B cell (primary cell): ENCODE measurements at regions not wholly inside any gene's neighbourhood (a gene's known extent, or its start where the extent isn't known, plus 50 kb on each side); places are given as distances from the start of the nearest gene placed in this dataset.

ENCODE experiments used
- ATAC-seq: fragments of 200-7000 bp; cut with Tn5 transposase; one replicate; pipeline ENCODE4 v1.10.0; 2021; ENCODE audit warnings: low read depth, mild to moderate bottlenecking, moderate number of reproducible peaks, moderate library complexity
- CTCF ChIA-PET: fragments of 350-600 bp; sonication (Branson Sonifier 250); formaldehyde crosslinking; loops from one replicate; lab custom pipeline; 2021; ENCODE audit warnings: antibody characterized with exemption, inconsistent platforms; lab: Charles Lee
- POLR2A ChIA-PET: fragments of 350-600 bp; sonication (Branson Sonifier 250); formaldehyde crosslinking; loops from one replicate; lab custom pipeline; 2021; ENCODE audit warnings: antibody characterized with exemption; lab: Charles Lee
- DNase-seq: peaks from one replicate; pipeline ENCODE4 v3.0.0; 2013
- H2AFZ ChIP-seq: 2 replicates; pipeline ENCODE4 v1.6.1; 2012; ENCODE audit warnings: mild to moderate bottlenecking, low read depth, low read length; ENCODE audit not compliant: insufficient read depth, poor library complexity, severe bottlenecking
- H3K27ac ChIP-seq, 2 donors: 1 replicate in 1 of 2; 2 replicates in 1 of 2; pipeline ENCODE4 v1.5.1; 2012 to 2013; ENCODE audit warnings: low read length in 2 of 2, mild to moderate bottlenecking in 2 of 2, moderate library complexity in 1 of 2
- H3K27me3 ChIP-seq, 4 experiments: fragments of 200-600 bp in 1 of 4; sonication (generic) in 1 of 4; replicated peaks in 1 of 4; 1 replicate in 2 of 4; 2 replicates in 2 of 4; pipeline versions ENCODE4 v1.6.1 to v1.7.0; 2013 to 2016; ENCODE audit warnings: low read length in 3 of 4, mild to moderate bottlenecking in 2 of 4, mixed read lengths in 1 of 4, moderate library complexity in 1 of 4; ENCODE audit not compliant: insufficient read depth in 4 of 4, control insufficient read depth in 3 of 4; ENCODE audit errors: control extremely low read depth in 1 of 4
- H3K36me3 ChIP-seq, 2 experiments: replicated peaks in 1 of 2; 1 replicate in 1 of 2; 2 replicates in 1 of 2; pipeline versions ENCODE4 v1.6.1 to v1.7.1; 2013; ENCODE audit warnings: low read length in 1 of 2; ENCODE audit not compliant: insufficient read depth in 2 of 2, control insufficient read depth in 1 of 2; ENCODE audit errors: control extremely low read depth in 1 of 2, extremely low read depth in 1 of 2
- H3K4me1 ChIP-seq, 2 donors: fragments of 200-600 bp in 1 of 2; sonication (generic) in 1 of 2; 1 replicate in 1 of 2; 2 replicates in 1 of 2; pipeline versions ENCODE4 v1.5.1 to v1.6.1; 2013 to 2017; ENCODE audit warnings: low read length in 2 of 2; ENCODE audit not compliant: control insufficient read depth in 2 of 2, insufficient read depth in 2 of 2
- H3K4me2 ChIP-seq: replicated peaks from 2 replicates; pipeline ENCODE3; 2012; ENCODE audit warnings: mild to moderate bottlenecking, low read depth, low read length; ENCODE audit not compliant: poor library complexity, severe bottlenecking
- H3K4me3 ChIP-seq, 5 experiments: fragments of 200-600 bp in 1 of 5; sonication (generic) in 1 of 5; 1 replicate in 3 of 5; 2 replicates in 2 of 5; pipeline versions ENCODE4 v1.5.1 to v1.7.0; 2011 to 2016; ENCODE audit warnings: low read length in 4 of 5, mild to moderate bottlenecking in 4 of 5, low read depth in 2 of 5, control low read depth in 1 of 5, moderate library complexity in 1 of 5; ENCODE audit not compliant: insufficient read depth in 1 of 5; ENCODE audit errors: control extremely low read depth in 1 of 5, extremely low read depth in 1 of 5
- H3K79me2 ChIP-seq: fragments of 200-600 bp; sonication (generic); one replicate; pipeline ENCODE4 v1.6.0; 2016; ENCODE audit warnings: low read length; ENCODE audit not compliant: control insufficient read depth, insufficient read depth
- H3K9ac ChIP-seq: fragments of 200-600 bp; sonication (generic); 2 replicates; pipeline ENCODE4 v1.6.1; 2017; ENCODE audit warnings: mild to moderate bottlenecking, low read length, moderate library complexity
- H3K9me3 ChIP-seq, 3 donors: one replicate each; pipeline versions ENCODE4 v1.6.1 to v1.7.1; 2013; ENCODE audit warnings: low read length in 2 of 3; ENCODE audit not compliant: control insufficient read depth in 2 of 3, insufficient read depth in 1 of 3; ENCODE audit errors: control extremely low read depth in 1 of 3
- H4K20me1 ChIP-seq: 2 replicates; pipeline ENCODE4 v1.6.0; 2012; ENCODE audit warnings: mild to moderate bottlenecking, low read length; ENCODE audit not compliant: insufficient read depth, control insufficient read depth, poor library complexity, severe bottlenecking
- H3K27ac Mint-ChIP-seq: one replicate; pipeline ENCODE4 v1.8.0; 2021; ENCODE audit warnings: mixed read lengths
- H3K27me3 Mint-ChIP-seq: one replicate; pipeline ENCODE4 v1.8.0; 2021; ENCODE audit warnings: mixed read lengths
- H3K4me1 Mint-ChIP-seq: one replicate; pipeline ENCODE4 v1.8.0; 2021; ENCODE audit warnings: mixed read lengths
- H3K4me3 Mint-ChIP-seq: one replicate; pipeline ENCODE4 v1.8.0; 2021; ENCODE audit warnings: mixed read lengths
- H3K9me3 Mint-ChIP-seq: one replicate; pipeline ENCODE4 v1.8.0; 2022; ENCODE audit warnings: mixed read lengths; ENCODE audit not compliant: insufficient read depth
- CTCF ChIP-seq: fragments of 200-600 bp; IDR thresholded peaks from one replicate; pipeline ENCODE4 v1.8.0; 2022; ENCODE audit warnings: antibody characterized with exemption, mild to moderate bottlenecking
- EZH2 ChIP-seq: IDR thresholded peaks from 2 replicates; pipeline ENCODE4 v1.6.1; 2012; ENCODE audit warnings: borderline replicate concordance, low read depth, mild to moderate bottlenecking, moderate library complexity, low read length; ENCODE audit not compliant: insufficient read depth, poor library complexity, severe bottlenecking
- WGBS: methylation state at CpG from one replicate; pipeline ENCODE4 v1.1.5; 2013; ENCODE audit warnings: missing lambda C conversion rate; ENCODE audit not compliant: insufficient coverage; 5-methylcytosine and 5-hydroxymethylcytosine counted together
- intact Hi-C: fragments of 100-400 bp; cut with micrococcal nuclease; formaldehyde crosslinking; loops from one replicate; pipeline ENCODE4 v1.10.0; 2022

GRCh38 chr1:114324662-114324965 lies 170.9 kb upstream of the SYT6 start:
- H2AFZ ChIP-seq: no peak overlapping the region
- H3K27me3 Mint-ChIP-seq: peaks cover 5% of the 10 kb centered on the region
- WGBS: 100% methylated on average over 1 of the region's 5 CpGs

GRCh38 chr1:114323959-114324661 lies 170.4 kb upstream of the SYT6 start:
- Mint-ChIP-seq H3K9me3 (no peaks in the 10 kb centered on the region), H3K27me3 (peaks cover 4% of the 10 kb centered on the region), H3K4me1 (no peaks in the 10 kb centered on the region), H3K4me3 (no peak overlapping the region), H3K27ac (no peak overlapping the region)
- TF ChIP-seq CTCF: no peak
- TF ChIP-seq EZH2: no peak
- 89% methylated on average over 12 of the region's 15 CpGs for WGBS
- Histone ChIP-seq H3K27me3 (no peaks in the 10 kb centered on the region), H3K27ac (no peak overlapping the region), H3K9ac (no peak overlapping the region), H3K4me2 (no peak overlapping the region), H2AFZ (no peak overlapping the region), H3K9me3 (no peaks in the 10 kb centered on the region), H3K4me3 (no peak overlapping the region), H3K79me2 (no peaks in the 10 kb centered on the region), H3K4me1 (no peaks in the 10 kb centered on the region), H3K36me3 (no peaks in the 10 kb centered on the region), H4K20me1 (no peaks in the 10 kb centered on the region)
- ATAC-seq (no peak), DNase-seq (no peak)
- intact Hi-C loops: no loop called here
- POLR2A ChIA-PET: no interaction called here
- CTCF ChIA-PET: no interaction called here

More at GRCh38 chr1:114324662-114324965, 170.9 kb upstream of the SYT6 start:
- Mint-ChIP-seq H3K4me3 (no peak overlapping the region), H3K4me1 (no peaks in the 10 kb centered on the region), H3K27ac (no peak overlapping the region), H3K9me3 (no peaks in the 10 kb centered on the region)
- ATAC-seq: no peak
- Histone ChIP-seq H3K36me3 (no peaks in the 10 kb centered on the region), H3K4me2 (no peak overlapping the region), H3K27me3 (no peaks in the 10 kb centered on the region), H3K9me3 (no peaks in the 10 kb centered on the region), H3K27ac (no peak overlapping the region), H3K4me1 (no peaks in the 10 kb centered on the region), H4K20me1 (no peaks in the 10 kb centered on the region), H3K9ac (no peak overlapping the region), H3K4me3 (no peak overlapping the region), H3K79me2 (no peaks in the 10 kb centered on the region)
- ChIA-PET POLR2A (no interaction called here), CTCF (no interaction called here)
- no peak for DNase-seq
- no peak for TF ChIP-seq EZH2
- TF ChIP-seq CTCF: no peak
- intact Hi-C loops: no loop called here
